Neutrophil (primary cell): ENCODE measurements at regions not wholly inside any gene's neighbourhood (a gene's known extent, or its start where the extent isn't known, plus 50 kb on each side); places are given as distances from the start of the nearest gene placed in this dataset.

Experiments
- H3K27ac ChIP-seq: fragments of 200-600 bp; sonication (generic); 2 replicates; pipeline ENCODE4 v1.5.1; 2016; ENCODE audit warnings: mild to moderate bottlenecking, moderate library complexity
- H3K27me3 ChIP-seq: fragments of 200-600 bp; sonication (generic); 2 replicates; pipeline ENCODE4 v1.6.0; 2016; ENCODE audit warnings: mild to moderate bottlenecking
- H3K36me3 ChIP-seq: fragments of 200-600 bp; sonication (generic); 2 replicates; pipeline ENCODE4 v1.5.1; 2017
- H3K4me1 ChIP-seq, 2 experiments: fragments of 200-600 bp in 1 of 2; sonication (generic) in 1 of 2; 1 replicate in 1 of 2; 2 replicates in 1 of 2; pipeline versions ENCODE4 v1.5.1 to v1.6.1; 2013 to 2016; ENCODE audit warnings: low read depth in 1 of 2, low read length in 1 of 2, mild to moderate bottlenecking in 1 of 2, moderate library complexity in 1 of 2; ENCODE audit not compliant: control insufficient read depth in 1 of 2, insufficient read depth in 1 of 2
- H3K4me3 ChIP-seq, 2 experiments: fragments of 200-600 bp in 1 of 2; sonication (generic) in 1 of 2; 1 replicate in 1 of 2; 2 replicates in 1 of 2; pipeline ENCODE4 v1.5.1; 2013 to 2016; ENCODE audit warnings: low read depth in 1 of 2, low read length in 1 of 2, mild to moderate bottlenecking in 1 of 2, moderate library complexity in 1 of 2
- H3K9me3 ChIP-seq: fragments of 200-600 bp; sonication (generic); 2 replicates; pipeline ENCODE4 v1.5.1; 2016
- CTCF ChIP-seq: fragments of 200-600 bp; sonication (generic); IDR thresholded peaks from 2 replicates; pipeline ENCODE4 v1.5.1; 2016; ENCODE audit warnings: antibody characterized with exemption

- Histone ChIP-seq H3K27me3 (peaks cover 22% of the 10 kb centered on the region), H3K9me3 (no peaks in the 10 kb centered on the region), H3K36me3 (no peaks in the 10 kb centered on the region), H3K27ac (no peak overlapping the region), H3K4me3 (no peak overlapping the region), H3K4me1 (peaks cover 14 to 31% of the 10 kb centered on the region in 2 experiments)
- TF ChIP-seq CTCF = peak; percentile 56
Measured at GRCh38 chr2:236512902-236513435, 56.7 kb upstream of the ACKR3 start.

GRCh38 chr2:236513956-236514355, 55.7 kb upstream of the ACKR3 start:
- TF ChIP-seq CTCF = no peak
- Histone ChIP-seq H3K36me3 (no peaks in the 10 kb centered on the region), H3K4me3 (no peak overlapping the region), H3K27ac (no peak overlapping the region), H3K9me3 (no peaks in the 10 kb centered on the region), H3K4me1 (peaks cover 14 to 31% of the 10 kb centered on the region in 2 experiments), H3K27me3 (peaks cover 12% of the 10 kb centered on the region)

DNA sequence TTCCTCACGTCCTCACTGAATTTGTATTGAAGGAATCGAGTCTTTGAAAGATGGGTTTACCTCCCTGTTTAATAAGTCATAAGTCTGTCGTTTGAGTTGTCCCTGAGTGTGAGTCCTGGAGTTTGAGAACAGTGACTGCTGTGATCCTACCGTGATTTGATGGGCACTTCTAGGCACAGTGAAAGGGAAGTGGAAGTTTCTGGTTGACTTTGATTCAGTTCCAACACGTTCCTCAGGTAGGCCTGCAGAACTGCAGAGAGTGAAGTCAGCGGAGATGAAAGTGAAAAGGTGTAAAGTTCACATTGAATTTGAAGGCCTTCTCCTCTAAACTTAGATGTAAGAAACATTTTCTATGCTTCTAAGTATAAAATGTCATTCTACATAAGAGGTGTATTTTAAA, 52.9 kb upstream of the ACKR3 start:
- no peak for TF ChIP-seq CTCF
- Histone ChIP-seq H3K4me3 (no peak overlapping the region), H3K27ac (no peak overlapping the region), H3K27me3 (no peaks in the 10 kb centered on the region), H3K9me3 (no peaks in the 10 kb centered on the region), H3K4me1 (peaks cover 14 to 31% of the 10 kb centered on the region in 2 experiments), H3K36me3 (no peaks in the 10 kb centered on the region)

- H3K27ac ChIP-seq = no peak overlapping the region
- no peak for TF ChIP-seq CTCF
- H3K27me3 ChIP-seq = no peaks in the 10 kb centered on the region
- H3K36me3 ChIP-seq = no peaks in the 10 kb centered on the region
- no peaks in the 10 kb centered on the region for H3K9me3 ChIP-seq
- H3K4me1 ChIP-seq = peaks cover 14 to 31% of the 10 kb centered on the region in 2 experiments
- no peak overlapping the region for H3K4me3 ChIP-seq
Measured at GRCh38 chr2:236517251-236518031, 52.2 kb upstream of the ACKR3 start.
